IMR-90 (cell line): ENCODE measurements at regions not wholly inside any gene's neighbourhood (a gene's known extent, or its start where the extent isn't known, plus 50 kb on each side); places are given as distances from the start of the nearest gene placed in this dataset.
"Not testable (repeated sequence)": the region's sequence is repeated elsewhere in the genome, so short reads cannot be mapped to it uniquely, and the experiment has no call there.

Experiments
- ATAC-seq: fragments of 200-7000 bp; cut with Tn5 transposase; 2 replicates; pipeline ENCODE4 v1.9.1; 2020; ENCODE audit warnings: low read depth, mild to moderate bottlenecking, moderate library complexity
- BruUV-seq: library from RNA; stranded (reverse); fragments of 400-500 nt; replicated peaks from 2 replicates; lab custom pipeline; 2021; lab: Mats Ljungman, UMichigan
- CTCF ChIA-PET: fragments of 300-600 bp; formaldehyde crosslinking; extraction: SDS; loops from one replicate; lab custom pipeline; 2021; ENCODE audit warnings: antibody characterized with exemption; lab: Yijun Ruan, JAX
- POLR2A ChIA-PET: fragments of 300-600 bp; sonication (Branson Sonifier 250); formaldehyde crosslinking; loops from one replicate; lab custom pipeline; 2022; ENCODE audit warnings: antibody characterized with exemption; ENCODE audit not compliant: unreplicated experiment; lab: Charles Lee
- DNase-seq: peaks from one replicate; pipeline ENCODE4 v3.0.0; 2013
- H2AFZ ChIP-seq: replicated peaks from 2 replicates; pipeline ENCODE3; 2013; ENCODE audit warnings: low read length, mild to moderate bottlenecking; ENCODE audit not compliant: poor library complexity
- H2AK5ac ChIP-seq: 2 replicates; pipeline ENCODE4 v1.6.1; 2013; ENCODE audit warnings: low read depth, low read length, inconsistent platforms
- H2AK9ac ChIP-seq: replicated peaks from 2 replicates; pipeline ENCODE3; 2013; ENCODE audit warnings: mild to moderate bottlenecking, low read depth, low read length, moderate library complexity; ENCODE audit not compliant: poor library complexity
- H2BK120ac ChIP-seq: 2 replicates; pipeline ENCODE4 v1.6.1; 2013; ENCODE audit warnings: low read depth, low read length, inconsistent platforms
- H2BK15ac ChIP-seq: 3 replicates; pipeline ENCODE4 v1.6.1; 2013; ENCODE audit warnings: low read depth, low read length, inconsistent platforms
- H2BK20ac ChIP-seq: 2 replicates; pipeline ENCODE4 v1.6.1; 2013; ENCODE audit warnings: low read depth, mild to moderate bottlenecking, inconsistent platforms, low read length, moderate library complexity
- H2BK5ac ChIP-seq: 2 replicates; pipeline ENCODE4 v1.6.1; 2013; ENCODE audit warnings: mild to moderate bottlenecking, low read depth, low read length, inconsistent platforms; ENCODE audit not compliant: poor library complexity, severe bottlenecking
- H3K14ac ChIP-seq: replicated peaks from 2 replicates; pipeline ENCODE4 v1.6.1; 2013; ENCODE audit warnings: low read depth, low read length, inconsistent platforms
- H3K18ac ChIP-seq: 2 replicates; pipeline ENCODE4 v1.6.1; 2013; ENCODE audit warnings: low read depth, low read length, control low read depth
- H3K23ac ChIP-seq: 2 replicates; pipeline ENCODE4 v1.6.1; 2013; ENCODE audit warnings: low read depth, low read length, inconsistent platforms
- H3K27ac ChIP-seq: 2 replicates; pipeline ENCODE4 v1.5.1; 2013; ENCODE audit warnings: mild to moderate bottlenecking, control low read depth, low read length; ENCODE audit not compliant: insufficient read depth
- H3K27me3 ChIP-seq: 2 replicates; pipeline ENCODE4 v1.6.1; 2013; ENCODE audit warnings: low read length; ENCODE audit not compliant: control insufficient read depth, insufficient read depth
- H3K36me3 ChIP-seq: 2 replicates; pipeline ENCODE4 v1.6.1; 2013; ENCODE audit warnings: low read length, mixed read lengths; ENCODE audit not compliant: control insufficient read depth, insufficient read depth
- H3K4ac ChIP-seq: 2 replicates; pipeline ENCODE4 v1.6.1; 2013; ENCODE audit warnings: low read depth, low read length, inconsistent platforms
- H3K4me1 ChIP-seq: 2 replicates; pipeline ENCODE4 v1.6.1; 2013; ENCODE audit warnings: low read length, mixed read lengths; ENCODE audit not compliant: control insufficient read depth, insufficient read depth
- H3K4me2 ChIP-seq: 2 replicates; pipeline ENCODE4 v1.6.1; 2013; ENCODE audit warnings: low read depth, mild to moderate bottlenecking, control low read depth, low read length, moderate library complexity
- H3K4me3 ChIP-seq: 2 replicates; pipeline ENCODE4 v1.5.1; 2013; ENCODE audit warnings: low read depth, mild to moderate bottlenecking, control low read depth, low read length, moderate library complexity; ENCODE audit not compliant: insufficient read depth
- H3K56ac ChIP-seq: 2 replicates; pipeline ENCODE4 v1.6.1; 2013; ENCODE audit warnings: low read length, inconsistent platforms; ENCODE audit not compliant: insufficient read depth; ENCODE audit errors: extremely low read depth
- H3K79me1 ChIP-seq, 2 experiments: 2 replicates each; pipeline ENCODE4 v1.6.1; 2013; ENCODE audit warnings: low read length in 2 of 2, inconsistent platforms in 1 of 2, low read depth in 1 of 2
- H3K9ac ChIP-seq: 2 replicates; pipeline ENCODE4 v1.6.1; 2013; ENCODE audit warnings: low read depth, low read length, control low read depth
- H3K9me1 ChIP-seq: 2 replicates; pipeline ENCODE4 v1.6.1; 2013; ENCODE audit warnings: low read length, inconsistent platforms; ENCODE audit not compliant: insufficient read depth
- H3K9me3 ChIP-seq: 2 replicates; pipeline ENCODE4 v1.6.1; 2013; ENCODE audit warnings: low read length; ENCODE audit not compliant: control insufficient read depth, insufficient read depth
- H4K20me1 ChIP-seq: 2 replicates; pipeline ENCODE4 v1.6.1; 2013; ENCODE audit warnings: low read length, inconsistent platforms; ENCODE audit not compliant: insufficient read depth
- H4K5ac ChIP-seq: 2 replicates; pipeline ENCODE4 v1.6.1; 2013; ENCODE audit warnings: mild to moderate bottlenecking, low read depth, low read length, control low read depth
- H4K8ac ChIP-seq, 2 experiments: 2 replicates each; pipeline ENCODE4 v1.6.1; 2013; ENCODE audit warnings: low read depth in 2 of 2, low read length in 2 of 2, control low read depth in 1 of 2, inconsistent platforms in 1 of 2
- H4K91ac ChIP-seq: 2 replicates; pipeline ENCODE4 v1.6.1; 2013; ENCODE audit warnings: low read depth, low read length, inconsistent platforms; ENCODE audit not compliant: insufficient read depth
- CTCF ChIP-seq: conservative IDR thresholded peaks from 2 replicates; pipeline ENCODE4 v1.5.1; 2012; ENCODE audit warnings: mild to moderate bottlenecking, low read depth, low read length, improper control_type of control experiment
- WGBS, 2 experiments: methylation state at CpG; one replicate each; pipeline versions ENCODE4 v1.1.5 to v1.1.7; 2013; ENCODE audit warnings: missing lambda C conversion rate in 2 of 2; ENCODE audit not compliant: insufficient read length in 1 of 2; ENCODE audit errors: extremely low coverage in 2 of 2; 5-methylcytosine and 5-hydroxymethylcytosine counted together
- dilution Hi-C: fragments of 300-500 bp; cut with HindIII; formaldehyde crosslinking; loops from one replicate; pipeline ENCODE4 v1.14.3; 2018; ENCODE audit warnings: low sequenced_read_pairs; ENCODE audit not compliant: unreplicated experiment
- in situ Hi-C: fragments of 300-500 bp; cut with MboI; formaldehyde crosslinking; loops from 3 replicates; pipeline ENCODE4 v1.14.3; 2019; ENCODE audit warnings: low sequenced_read_pairs, inconsistent platforms, mixed read lengths
- intact Hi-C: fragments of 100-400 bp; cut with micrococcal nuclease; formaldehyde crosslinking; loops from 2 replicates; pipeline ENCODE4 v1.10.0; 2022

GRCh38 chr20:29519610-29520241, 1737.7 kb upstream of the DEFB115 start:
- CTCF ChIA-PET, H2AFZ ChIP-seq, H3K4me2 ChIP-seq, DNase-seq, H3K9me3 ChIP-seq, POLR2A ChIA-PET, H4K91ac ChIP-seq, H3K27ac ChIP-seq, H3K79me1 ChIP-seq, intact Hi-C loops, H3K4me3 ChIP-seq, H4K5ac ChIP-seq, H4K20me1 ChIP-seq, H3K56ac ChIP-seq, H3K23ac ChIP-seq, H2BK5ac ChIP-seq, H2AK9ac ChIP-seq, H3K9ac ChIP-seq, H2BK15ac ChIP-seq, H3K4me1 ChIP-seq, H3K14ac ChIP-seq, dilution Hi-C loops, BruUV-seq, H3K36me3 ChIP-seq, H2BK20ac ChIP-seq, in situ Hi-C loops, H3K18ac ChIP-seq, H2BK120ac ChIP-seq, ATAC-seq, H3K4ac ChIP-seq, H2AK5ac ChIP-seq, H4K8ac ChIP-seq, H3K27me3 ChIP-seq, H3K9me1 ChIP-seq: not testable (repeated sequence)
- no CpG with 5 or more reads among the region's 5 CpGs for WGBS, 2 experiments
- peak; percentile 22; the same call in 1 of the 2 replicates for TF ChIP-seq CTCF
